ENCODE measurements at regions not wholly inside any gene's neighbourhood (a gene's known extent, or its start where the extent isn't known, plus 50 kb on each side); places are given as distances from the start of the nearest gene placed in this dataset.
"Not testable (repeated sequence)": the region's sequence is repeated elsewhere in the genome, so short reads cannot be mapped to it uniquely, and the experiment has no call there.

- no peak for DNase-seq (ENCODE audit: low spot score)
These were observed 487.2 kb downstream of the MN1 start for GRCh38 chr22:27314276-27314807.

- DNase-seq (ENCODE audit: low spot score): no peak
These were observed 485.7 kb downstream of the MN1 start for GRCh38 chr22:27315833-27316232.

- DNase-seq (ENCODE audit: low spot score): no peak
These were observed 484.5 kb downstream of the MN1 start for GRCh38 chr22:27317096-27317495.

GRCh38 chr22:27317971-27318428, 483.6 kb downstream of the MN1 start:
- no peak for DNase-seq (ENCODE audit: low spot score)

GRCh38 chr22:27318516-27318915, 483.0 kb downstream of the MN1 start:
- DNase-seq (ENCODE audit: low spot score): no peak

GRCh38 chr22:27323661-27324060, 477.9 kb downstream of the MN1 start:
- no peak for DNase-seq (ENCODE audit: low spot score)

GRCh38 chr22:27324908-27325307, 476.6 kb downstream of the MN1 start:
- DNase-seq (ENCODE audit: low spot score): not testable (repeated sequence)

- no peak for DNase-seq (ENCODE audit: low spot score)
These were observed 474.1 kb downstream of the MN1 start for GRCh38 chr22:27327497-27327896.

GRCh38 chr22:27327981-27328721, 473.4 kb downstream of the MN1 start:
- DNase-seq (ENCODE audit: low spot score): no peak

- no peak for DNase-seq (ENCODE audit: low spot score)
These were observed 472.3 kb downstream of the MN1 start for GRCh38 chr22:27329131-27329850.

GRCh38 chr22:27329966-27330645, 471.4 kb downstream of the MN1 start:
- no peak for DNase-seq (ENCODE audit: low spot score)

- no peak for DNase-seq (ENCODE audit: low spot score)
These were observed 469.9 kb downstream of the MN1 start for GRCh38 chr22:27331526-27332281.

GRCh38 chr22:27335102-27335660, 466.4 kb downstream of the MN1 start:
- no peak for DNase-seq (ENCODE audit: low spot score)

- no peak for DNase-seq (ENCODE audit: low spot score)
These were observed 465.1 kb downstream of the MN1 start for GRCh38 chr22:27336151-27337090.

GRCh38 chr22:27337676-27338075, 463.9 kb downstream of the MN1 start:
- no peak for DNase-seq (ENCODE audit: low spot score)

- no peak for DNase-seq (ENCODE audit: low spot score)
These were observed 461.5 kb downstream of the MN1 start for GRCh38 chr22:27340047-27340446.

GRCh38 chr22:27344546-27344945, 457.0 kb downstream of the MN1 start:
- no peak for DNase-seq (ENCODE audit: low spot score)

GRCh38 chr22:27345691-27346090, 455.9 kb downstream of the MN1 start:
- no peak for DNase-seq (ENCODE audit: low spot score)

- DNase-seq (ENCODE audit: low spot score): no peak
These were observed 453.6 kb downstream of the MN1 start for GRCh38 chr22:27347951-27348350.

- no peak for DNase-seq (ENCODE audit: low spot score)
These were observed 452.9 kb downstream of the MN1 start for GRCh38 chr22:27348634-27349033.
